HS-27A (cell line): ENCODE measurements at regions not wholly inside any gene's neighbourhood (a gene's known extent, or its start where the extent isn't known, plus 50 kb on each side); places are given as distances from the start of the nearest gene placed in this dataset.
A peak's percentile ranks its signal among the peaks of the same experiment; 100 is the strongest.

Experiments
- DNase-seq: peaks from one replicate; pipeline ENCODE4 v3.0.0-alpha.2; 2012; ENCODE audit warnings: low read depth, missing footprints

GRCh38 chr18:14031053-14031452, 101.2 kb downstream of the ZNF519 start:
- peak; percentile 15 for DNase-seq

GRCh38 chr18:14029512-14029911, 102.7 kb downstream of the ZNF519 start:
- DNase-seq: no peak

GRCh38 chr18:14026199-14026598, 106.0 kb downstream of the ZNF519 start:
- no peak for DNase-seq

GRCh38 chr18:14025306-14025940, 106.8 kb downstream of the ZNF519 start:
- no peak for DNase-seq

- no peak for DNase-seq
Measured at GRCh38 chr18:14015416-14015815, 100.1 kb upstream of the MC2R start.

GRCh38 chr18:14014456-14014855, 99.1 kb upstream of the MC2R start:
- DNase-seq: no peak

GRCh38 chr18:14000884-14001283, 85.5 kb upstream of the MC2R start:
- DNase-seq: no peak

- DNase-seq: no peak
Measured at GRCh38 chr18:13999231-13999630, 83.9 kb upstream of the MC2R start.

- no peak for DNase-seq
Measured at GRCh38 chr18:13998571-13998970, 83.2 kb upstream of the MC2R start.

- DNase-seq: no peak
Measured at GRCh38 chr18:13993730-13994129, 78.4 kb upstream of the MC2R start.

- no peak for DNase-seq
Measured at GRCh38 chr18:13992826-13993540, 77.6 kb upstream of the MC2R start.

GRCh38 chr18:13989199-13989598, 73.9 kb upstream of the MC2R start:
- no peak for DNase-seq

GRCh38 chr18:13987956-13988355, 72.6 kb upstream of the MC2R start:
- DNase-seq: no peak

GRCh38 chr18:13984080-13984479, 68.7 kb upstream of the MC2R start:
- no peak for DNase-seq

GRCh38 chr18:13983506-13983905, 68.2 kb upstream of the MC2R start:
- no peak for DNase-seq

GRCh38 chr18:13982126-13982525, 66.8 kb upstream of the MC2R start:
- no peak for DNase-seq

GRCh38 chr18:13973061-13973575, 57.8 kb upstream of the MC2R start:
- no peak for DNase-seq
